ENCODE measurements at regions not wholly inside any gene's neighbourhood (a gene's known extent, or its start where the extent isn't known, plus 50 kb on each side); places are given as distances from the start of the nearest gene placed in this dataset.

GRCh38 chr14:65910108-65910786 is 497.7 kb downstream of the FUT8 start:
- TF ChIP-seq CTCF (IDR thresholded peaks at IDR 0.05) = no peak
- no peaks in the 10 kb centered on the region for H3K4me1 ChIP-seq (ENCODE audit: control insufficient read depth in 1 of 2, insufficient read depth in 1 of 2, low read depth in 1 of 2, low read length in 1 of 2)
- no peaks in the 10 kb centered on the region for H3K9me3 ChIP-seq
- no peak overlapping the region for H3K4me3 ChIP-seq (ENCODE audit: low read depth in 1 of 2, low read length in 1 of 2)
- no peak overlapping the region for H3K27ac ChIP-seq
- H3K27me3 ChIP-seq = no peaks in the 10 kb centered on the region
- H3K36me3 ChIP-seq = no peaks in the 10 kb centered on the region

GRCh38 chr14:65915125-65915524 is 502.6 kb downstream of the FUT8 start:
- Histone ChIP-seq H3K4me1 (ENCODE audit: control insufficient read depth in 1 of 2, insufficient read depth in 1 of 2, low read depth in 1 of 2, low read length in 1 of 2) (no peaks in the 10 kb centered on the region), H3K4me3 (ENCODE audit: low read depth in 1 of 2, low read length in 1 of 2) (no peak overlapping the region), H3K27me3 (no peaks in the 10 kb centered on the region), H3K9me3 (no peaks in the 10 kb centered on the region), H3K36me3 (no peaks in the 10 kb centered on the region), H3K27ac (no peak overlapping the region)
- no peak for TF ChIP-seq CTCF (IDR thresholded peaks at IDR 0.05)

- Histone ChIP-seq H3K9me3 (no peaks in the 10 kb centered on the region), H3K27me3 (no peaks in the 10 kb centered on the region), H3K4me1 (ENCODE audit: control insufficient read depth in 1 of 2, insufficient read depth in 1 of 2, low read depth in 1 of 2, low read length in 1 of 2) (no peaks in the 10 kb centered on the region), H3K27ac (no peak overlapping the region), H3K36me3 (no peaks in the 10 kb centered on the region), H3K4me3 (ENCODE audit: low read depth in 1 of 2, low read length in 1 of 2) (no peak overlapping the region)
- no peak for TF ChIP-seq CTCF (IDR thresholded peaks at IDR 0.05)
These were observed 503.5 kb downstream of the FUT8 start for GRCh38 chr14:65916055-65916454.

- no peak for TF ChIP-seq CTCF (IDR thresholded peaks at IDR 0.05)
- Histone ChIP-seq H3K4me1 (ENCODE audit: control insufficient read depth in 1 of 2, insufficient read depth in 1 of 2, low read depth in 1 of 2, low read length in 1 of 2) (no peaks in the 10 kb centered on the region), H3K27me3 (no peaks in the 10 kb centered on the region), H3K36me3 (no peaks in the 10 kb centered on the region), H3K27ac (no peak overlapping the region), H3K4me3 (ENCODE audit: low read depth in 1 of 2, low read length in 1 of 2) (no peak overlapping the region), H3K9me3 (no peaks in the 10 kb centered on the region)
These were observed 508.5 kb downstream of the FUT8 start for GRCh38 chr14:65920996-65921395.

- no peaks in the 10 kb centered on the region for H3K36me3 ChIP-seq
- H3K4me1 ChIP-seq (ENCODE audit: control insufficient read depth in 1 of 2, insufficient read depth in 1 of 2, low read depth in 1 of 2, low read length in 1 of 2) = no peaks in the 10 kb centered on the region
- H3K9me3 ChIP-seq = no peaks in the 10 kb centered on the region
- TF ChIP-seq CTCF (IDR thresholded peaks at IDR 0.05) = no peak
- H3K4me3 ChIP-seq (ENCODE audit: low read depth in 1 of 2, low read length in 1 of 2) = no peak overlapping the region
- H3K27ac ChIP-seq = no peak overlapping the region
- H3K27me3 ChIP-seq = no peaks in the 10 kb centered on the region
These were observed 509.6 kb downstream of the FUT8 start for GRCh38 chr14:65922142-65922541.

Measured in neutrophil (primary cell).